ENCODE measurements at regions not wholly inside any gene's neighbourhood (a gene's known extent, or its start where the extent isn't known, plus 50 kb on each side); places are given as distances from the start of the nearest gene placed in this dataset.

- POLR2A ChIA-PET (ENCODE audit: unreplicated experiment): interaction anchor here (1.0 kb wide), 1 partner anchor 8 kb away, joined by 10 read pairs; no protein-coding TSS in a partner anchor
- H2AFZ ChIP-seq (ENCODE audit: low read length): no peak overlapping the region
Measured at GRCh38 chr9:692636-693129, 148.8 kb upstream of the DMRT1 start.

DNA sequence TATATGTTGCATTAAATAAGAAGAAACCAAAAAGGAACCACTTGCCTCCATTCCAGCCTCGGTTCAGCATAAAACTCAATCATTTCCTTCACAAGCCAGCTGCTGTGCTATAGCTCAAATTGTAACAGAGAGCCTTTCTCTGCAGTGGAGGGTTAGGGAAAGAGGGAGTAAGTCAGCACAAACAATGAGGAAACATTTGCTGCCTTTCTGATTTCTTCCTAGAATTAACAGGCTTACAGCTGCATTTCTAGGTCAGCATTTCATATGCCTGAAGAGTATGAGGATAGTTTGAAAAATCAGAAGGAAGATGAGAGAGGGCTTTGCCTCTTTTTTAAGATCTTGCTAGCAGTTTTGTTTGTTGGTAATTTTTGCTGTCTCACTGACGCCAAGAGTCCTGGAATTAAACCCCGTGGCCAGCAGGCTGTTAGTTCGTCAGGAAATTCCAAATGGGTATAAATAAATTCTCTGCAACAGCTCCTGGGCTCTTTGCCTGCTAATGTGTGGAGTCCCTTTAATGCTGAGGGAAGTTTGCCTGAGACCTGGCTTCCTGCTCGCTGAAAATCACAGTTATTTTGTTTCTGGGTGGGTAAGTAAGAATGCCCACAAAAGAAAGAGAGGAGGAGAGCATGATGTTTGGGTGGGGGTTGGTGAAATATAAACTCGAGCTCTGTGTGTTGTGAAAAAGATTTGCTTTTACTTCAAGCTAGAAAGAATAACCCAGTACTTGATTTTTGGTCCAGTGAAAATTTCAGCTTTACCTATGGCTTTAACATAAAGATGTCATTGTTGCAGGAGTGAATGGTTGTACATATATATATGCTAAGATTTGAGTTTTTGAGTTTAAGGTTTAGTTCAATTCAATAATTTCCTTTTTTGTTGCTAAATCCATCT, 148.1 kb upstream of the DMRT1 start:
- peaks cover 7% of the 10 kb centered on the region; the same call in 1 of the 2 replicates for H3K79me2 ChIP-seq (ENCODE audit: low read length)
- H3K27me3 ChIP-seq (ENCODE audit: low read length): no peaks in the 10 kb centered on the region
- H4K20me1 ChIP-seq (ENCODE audit: low read length): no peaks in the 10 kb centered on the region
- no peaks in the 10 kb centered on the region for H3K36me3 ChIP-seq (ENCODE audit: low read depth, low read length)
- H3K4me2 ChIP-seq (ENCODE audit: low read length): peak overlapping the region; percentile 72
- CTCF ChIA-PET: no interaction called here
- TF ChIP-seq, protein P1, sequence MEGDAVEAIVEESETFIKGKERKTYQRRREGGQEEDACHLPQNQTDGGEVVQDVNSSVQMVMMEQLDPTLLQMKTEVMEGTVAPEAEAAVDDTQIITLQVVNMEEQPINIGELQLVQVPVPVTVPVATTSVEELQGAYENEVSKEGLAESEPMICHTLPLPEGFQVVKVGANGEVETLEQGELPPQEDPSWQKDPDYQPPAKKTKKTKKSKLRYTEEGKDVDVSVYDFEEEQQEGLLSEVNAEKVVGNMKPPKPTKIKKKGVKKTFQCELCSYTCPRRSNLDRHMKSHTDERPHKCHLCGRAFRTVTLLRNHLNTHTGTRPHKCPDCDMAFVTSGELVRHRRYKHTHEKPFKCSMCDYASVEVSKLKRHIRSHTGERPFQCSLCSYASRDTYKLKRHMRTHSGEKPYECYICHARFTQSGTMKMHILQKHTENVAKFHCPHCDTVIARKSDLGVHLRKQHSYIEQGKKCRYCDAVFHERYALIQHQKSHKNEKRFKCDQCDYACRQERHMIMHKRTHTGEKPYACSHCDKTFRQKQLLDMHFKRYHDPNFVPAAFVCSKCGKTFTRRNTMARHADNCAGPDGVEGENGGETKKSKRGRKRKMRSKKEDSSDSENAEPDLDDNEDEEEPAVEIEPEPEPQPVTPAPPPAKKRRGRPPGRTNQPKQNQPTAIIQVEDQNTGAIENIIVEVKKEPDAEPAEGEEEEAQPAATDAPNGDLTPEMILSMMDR (conservative IDR thresholded peaks at IDR 0.05; ENCODE audit: low read depth, low read length): no peak
- TF ChIP-seq EZH2phosphoT487 (IDR thresholded peaks at IDR 0.05; ENCODE audit: borderline replicate concordance, low read length) (no peak), EZH2 (IDR thresholded peaks at IDR 0.05; ENCODE audit: low read length, unreplicated experiment) (no peak)
- H3F3A ChIP-seq (ENCODE audit: low read length, unreplicated experiment): no peaks in the 10 kb centered on the region
- H3K9ac ChIP-seq (ENCODE audit: low read length): peak overlapping the region; percentile 33
- DNase-seq (no peak), ATAC-seq (no peak)
- peaks cover 54% of the 10 kb centered on the region for H3K4me1 ChIP-seq (ENCODE audit: insufficient read depth, low read length)
- no peaks in the 10 kb centered on the region for H3K9me3 ChIP-seq (ENCODE audit: low read length)
- H3K4me3 ChIP-seq (ENCODE audit: low read length): peak overlapping the region; percentile 37; the same call in 1 of the 2 replicates
- peak overlapping the region; percentile 44 for H2AFZ ChIP-seq (ENCODE audit: low read length)
- POLR2A ChIA-PET (ENCODE audit: unreplicated experiment): interaction anchor here (1.0 kb wide), 1 partner anchor 9 kb away, joined by 10 read pairs; no protein-coding TSS in a partner anchor
- intact Hi-C loops (cut with micrococcal nuclease): loop anchor here (2.0 kb wide), 1 partner anchor 13 kb away; no protein-coding TSS in a partner anchor
- H3K9me2 ChIP-seq (replicated peaks; ENCODE audit: low read length): no peaks in the 10 kb centered on the region
- BruUV-seq (replicated peaks): no TSS peak
- H3K27ac ChIP-seq (ENCODE audit: low read length): peak overlapping the region; percentile 77

More at GRCh38 chr9:692636-693129, 148.8 kb upstream of the DMRT1 start:
- CTCF ChIA-PET: no interaction called here
- H4K20me1 ChIP-seq (ENCODE audit: low read length): no peaks in the 10 kb centered on the region
- no peaks in the 10 kb centered on the region for H3K9me3 ChIP-seq (ENCODE audit: low read length)
- TF ChIP-seq EZH2 (IDR thresholded peaks at IDR 0.05; ENCODE audit: low read length, unreplicated experiment) (no peak), EZH2phosphoT487 (IDR thresholded peaks at IDR 0.05; ENCODE audit: borderline replicate concordance, low read length) (no peak)
- TF ChIP-seq, protein P1 (conservative IDR thresholded peaks at IDR 0.05; ENCODE audit: low read depth, low read length): no peak
- no peaks in the 10 kb centered on the region for H3F3A ChIP-seq (ENCODE audit: low read length, unreplicated experiment)
- no peaks in the 10 kb centered on the region for H3K27me3 ChIP-seq (ENCODE audit: low read length)
- no peak overlapping the region for H3K4me2 ChIP-seq (ENCODE audit: low read length)
- intact Hi-C loops (cut with micrococcal nuclease): no loop called here
- peak overlapping the region; percentile 33; the same call in 1 of the 2 replicates for H3K9ac ChIP-seq (ENCODE audit: low read length)
- no TSS peak for BruUV-seq (replicated peaks)
- ATAC-seq: no peak
- H3K9me2 ChIP-seq (replicated peaks; ENCODE audit: low read length): no peaks in the 10 kb centered on the region
- peaks cover 47% of the 10 kb centered on the region for H3K4me1 ChIP-seq (ENCODE audit: insufficient read depth, low read length)
- H3K27ac ChIP-seq (ENCODE audit: low read length): peak overlapping the region; percentile 77; the same call in 1 of the 2 replicates
- no peaks in the 10 kb centered on the region for H3K36me3 ChIP-seq (ENCODE audit: low read depth, low read length)
- no peak for DNase-seq
- no peak overlapping the region for H3K4me3 ChIP-seq (ENCODE audit: low read length)
- peaks cover 12% of the 10 kb centered on the region; the same call in 1 of the 2 replicates for H3K79me2 ChIP-seq (ENCODE audit: low read length)
